ENCODE measurements at regions not wholly inside any gene's neighbourhood (a gene's known extent, or its start where the extent isn't known, plus 50 kb on each side); places are given as distances from the start of the nearest gene placed in this dataset.

DNA sequence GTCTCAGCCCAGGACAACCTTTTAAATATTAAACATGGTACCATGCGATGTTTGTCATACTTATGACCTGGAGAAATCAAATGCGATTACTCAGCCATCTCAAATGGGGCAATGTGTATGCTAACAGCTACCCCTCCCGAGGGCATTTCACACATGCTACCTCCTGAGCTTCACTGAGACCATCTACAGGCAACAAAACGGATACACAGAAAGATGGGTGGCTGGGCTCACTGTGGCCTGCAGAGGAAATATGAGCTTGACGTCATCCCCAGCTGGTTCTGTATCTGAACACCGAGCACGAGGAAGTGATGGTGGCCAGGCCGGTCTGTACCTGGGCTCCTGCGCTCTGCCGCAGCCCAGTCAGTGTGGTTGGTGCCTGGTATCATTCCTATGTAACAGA is 374.3 kb downstream of the RPS24 start:
- no peak for TF ChIP-seq POLR2AphosphoS5 (IDR thresholded peaks at IDR 0.05; ENCODE audit: borderline replicate concordance, low read depth, low read length)
- no peak for TF ChIP-seq EZH2 (IDR thresholded peaks at IDR 0.05)

All from SK-N-MC (cell line).